ENCODE measurements at regions not wholly inside any gene's neighbourhood (a gene's known extent, or its start where the extent isn't known, plus 50 kb on each side); places are given as distances from the start of the nearest gene placed in this dataset.

DNA sequence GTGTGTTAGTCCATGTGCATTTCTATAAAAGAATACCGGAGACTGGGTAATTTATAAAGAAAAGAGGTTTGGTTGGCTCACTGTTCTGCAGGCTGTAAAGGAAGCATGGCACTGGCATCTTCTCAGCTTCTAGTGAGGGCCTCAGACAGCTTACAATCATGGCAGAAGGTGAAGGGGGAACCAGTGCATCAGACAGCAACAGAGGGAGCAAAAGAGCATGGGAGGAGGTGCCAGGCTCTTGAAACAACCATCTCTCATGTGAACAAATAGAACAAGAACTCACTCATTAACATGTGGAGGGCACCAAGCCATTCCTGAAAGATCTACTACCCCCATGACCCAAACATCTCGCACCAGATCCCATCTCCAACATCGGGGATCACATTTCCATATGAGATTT, 89.2 kb upstream of the IL33 start:
- Histone ChIP-seq H3K4me3 (ENCODE audit: low read depth, low read length) (no peak overlapping the region), H3K9me3 (ENCODE audit: control insufficient read depth, insufficient read depth, low read depth, low read length) (no peaks in the 10 kb centered on the region), H3K27ac (ENCODE audit: extremely low read depth, low read depth, low read length) (no peak overlapping the region), H3K4me1 (ENCODE audit: control insufficient read depth, insufficient read depth, low read length) (no peaks in the 10 kb centered on the region), H3K36me3 (ENCODE audit: control insufficient read depth in 2 of 2, insufficient read depth in 1 of 2, low read length in 2 of 2) (no peaks in the 10 kb centered on the region)
- CTCF ChIA-PET: no interaction called here
- POLR2A ChIA-PET: no interaction called here
- TF ChIP-seq ZNF133 (tag by site-specific recombination; IDR thresholded peaks at IDR 0.05): no peak
- TF ChIP-seq, protein P1, sequence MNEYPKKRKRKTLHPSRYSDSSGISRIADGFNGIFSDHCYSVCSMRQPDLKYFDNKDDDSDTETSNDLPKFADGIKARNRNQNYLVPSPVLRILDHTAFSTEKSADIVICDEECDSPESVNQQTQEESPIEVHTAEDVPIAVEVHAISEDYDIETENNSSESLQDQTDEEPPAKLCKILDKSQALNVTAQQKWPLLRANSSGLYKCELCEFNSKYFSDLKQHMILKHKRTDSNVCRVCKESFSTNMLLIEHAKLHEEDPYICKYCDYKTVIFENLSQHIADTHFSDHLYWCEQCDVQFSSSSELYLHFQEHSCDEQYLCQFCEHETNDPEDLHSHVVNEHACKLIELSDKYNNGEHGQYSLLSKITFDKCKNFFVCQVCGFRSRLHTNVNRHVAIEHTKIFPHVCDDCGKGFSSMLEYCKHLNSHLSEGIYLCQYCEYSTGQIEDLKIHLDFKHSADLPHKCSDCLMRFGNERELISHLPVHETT (tag by site-specific recombination; IDR thresholded peaks at IDR 0.05): no peak
- TF ChIP-seq ZNF184 (tag by site-specific recombination; IDR thresholded peaks at IDR 0.05): no peak
- no peak for TF ChIP-seq ZNF837 (tag by site-specific recombination; IDR thresholded peaks at IDR 0.05)
- no peak for TF ChIP-seq ZNF571 (tag by site-specific recombination; IDR thresholded peaks at IDR 0.05)
- no peak for TF ChIP-seq ZNF670 (tag by site-specific recombination; IDR thresholded peaks at IDR 0.05; ENCODE audit: low read depth)
- TF ChIP-seq ZNF48 (tag by site-specific recombination; IDR thresholded peaks at IDR 0.05): no peak
- TF ChIP-seq ZBTB17 (tag by site-specific recombination; IDR thresholded peaks at IDR 0.05): no peak
- TF ChIP-seq KLF1 (tag by site-specific recombination; IDR thresholded peaks at IDR 0.05): no peak
- TF ChIP-seq, protein P2, sequence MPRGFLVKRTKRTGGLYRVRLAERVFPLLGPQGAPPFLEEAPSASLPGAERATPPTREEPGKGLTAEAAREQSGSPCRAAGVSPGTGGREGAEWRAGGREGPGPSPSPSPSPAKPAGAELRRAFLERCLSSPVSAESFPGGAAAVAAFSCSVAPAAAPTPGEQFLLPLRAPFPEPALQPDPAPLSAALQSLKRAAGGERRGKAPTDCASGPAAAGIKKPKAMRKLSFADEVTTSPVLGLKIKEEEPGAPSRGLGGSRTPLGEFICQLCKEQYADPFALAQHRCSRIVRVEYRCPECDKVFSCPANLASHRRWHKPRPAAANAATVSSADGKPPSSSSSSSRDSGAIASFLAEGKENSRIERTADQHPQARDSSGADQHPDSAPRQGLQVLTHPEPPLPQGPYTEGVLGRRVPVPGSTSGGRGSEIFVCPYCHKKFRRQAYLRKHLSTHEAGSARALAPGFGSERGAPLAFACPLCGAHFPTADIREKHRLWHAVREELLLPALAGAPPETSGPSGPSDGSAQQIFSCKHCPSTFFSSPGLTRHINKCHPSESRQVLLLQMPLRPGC (tag by site-specific recombination; IDR thresholded peaks at IDR 0.05): no peak
- no peak for TF ChIP-seq ZNF473 (tag by site-specific recombination; IDR thresholded peaks at IDR 0.05)
- TF ChIP-seq ZNF140 (tag by site-specific recombination; IDR thresholded peaks at IDR 0.05): no peak
- TF ChIP-seq SCRT1 (tag by site-specific recombination; IDR thresholded peaks at IDR 0.05; ENCODE audit: borderline replicate concordance): no peak
- TF ChIP-seq, protein P3, sequence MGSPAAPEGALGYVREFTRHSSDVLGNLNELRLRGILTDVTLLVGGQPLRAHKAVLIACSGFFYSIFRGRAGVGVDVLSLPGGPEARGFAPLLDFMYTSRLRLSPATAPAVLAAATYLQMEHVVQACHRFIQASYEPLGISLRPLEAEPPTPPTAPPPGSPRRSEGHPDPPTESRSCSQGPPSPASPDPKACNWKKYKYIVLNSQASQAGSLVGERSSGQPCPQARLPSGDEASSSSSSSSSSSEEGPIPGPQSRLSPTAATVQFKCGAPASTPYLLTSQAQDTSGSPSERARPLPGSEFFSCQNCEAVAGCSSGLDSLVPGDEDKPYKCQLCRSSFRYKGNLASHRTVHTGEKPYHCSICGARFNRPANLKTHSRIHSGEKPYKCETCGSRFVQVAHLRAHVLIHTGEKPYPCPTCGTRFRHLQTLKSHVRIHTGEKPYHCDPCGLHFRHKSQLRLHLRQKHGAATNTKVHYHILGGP (tag by site-specific recombination; IDR thresholded peaks at IDR 0.05): no peak
- no peak for TF ChIP-seq ZNF76 (tag by site-specific recombination; IDR thresholded peaks at IDR 0.05; ENCODE audit: borderline replicate concordance, low read depth)
- TF ChIP-seq ZFP37 (tag by site-specific recombination; IDR thresholded peaks at IDR 0.05): no peak
- no peak for TF ChIP-seq ZNF280C (tag by site-specific recombination; IDR thresholded peaks at IDR 0.05)
- TF ChIP-seq SP2 (tag by site-specific recombination; IDR thresholded peaks at IDR 0.05): no peak
- TF ChIP-seq ZIC2 (tag by site-specific recombination; IDR thresholded peaks at IDR 0.05): no peak
- TF ChIP-seq, protein P4, sequence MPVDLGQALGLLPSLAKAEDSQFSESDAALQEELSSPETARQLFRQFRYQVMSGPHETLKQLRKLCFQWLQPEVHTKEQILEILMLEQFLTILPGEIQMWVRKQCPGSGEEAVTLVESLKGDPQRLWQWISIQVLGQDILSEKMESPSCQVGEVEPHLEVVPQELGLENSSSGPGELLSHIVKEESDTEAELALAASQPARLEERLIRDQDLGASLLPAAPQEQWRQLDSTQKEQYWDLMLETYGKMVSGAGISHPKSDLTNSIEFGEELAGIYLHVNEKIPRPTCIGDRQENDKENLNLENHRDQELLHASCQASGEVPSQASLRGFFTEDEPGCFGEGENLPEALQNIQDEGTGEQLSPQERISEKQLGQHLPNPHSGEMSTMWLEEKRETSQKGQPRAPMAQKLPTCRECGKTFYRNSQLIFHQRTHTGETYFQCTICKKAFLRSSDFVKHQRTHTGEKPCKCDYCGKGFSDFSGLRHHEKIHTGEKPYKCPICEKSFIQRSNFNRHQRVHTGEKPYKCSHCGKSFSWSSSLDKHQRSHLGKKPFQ (tag by site-specific recombination; IDR thresholded peaks at IDR 0.05): no peak
